ENCODE measurements at regions not wholly inside any gene's neighbourhood (a gene's known extent, or its start where the extent isn't known, plus 50 kb on each side); places are given as distances from the start of the nearest gene placed in this dataset.
"Not testable (repeated sequence)": the region's sequence is repeated elsewhere in the genome, so short reads cannot be mapped to it uniquely, and the experiment has no call there.

DNA sequence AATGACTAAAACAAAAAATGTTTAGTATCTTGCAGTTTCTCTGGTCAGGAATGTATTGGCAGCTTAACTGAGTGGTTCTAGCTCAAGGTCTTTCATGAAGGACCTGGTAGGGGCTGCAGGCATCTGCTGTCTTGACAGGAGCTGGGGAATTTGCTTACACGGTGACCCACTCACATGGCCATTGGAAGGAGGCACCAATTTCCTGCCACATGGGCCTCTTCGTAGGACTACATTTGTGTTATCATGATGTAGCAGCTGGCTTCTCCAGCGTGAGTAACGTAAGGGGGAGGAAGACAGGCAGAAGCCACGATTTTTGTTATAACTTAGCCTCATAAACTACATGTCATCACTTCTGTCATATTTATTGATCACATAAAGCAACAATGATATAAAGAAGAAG is 376.3 kb downstream of the AMY1C start:
- no peaks in the 10 kb centered on the region for H3K9me3 ChIP-seq (ENCODE audit: control extremely low read depth in 1 of 3, control insufficient read depth in 2 of 3, insufficient read depth in 1 of 3, low read length in 2 of 3)
- H3K27ac ChIP-seq (ENCODE audit: low read length in 2 of 2): no peak overlapping the region
- H3K9me3 Mint-ChIP-seq (ENCODE audit: insufficient read depth): no peaks in the 10 kb centered on the region
- H3K36me3 ChIP-seq (replicated peaks in 1 of 2; ENCODE audit: control extremely low read depth in 1 of 2, control insufficient read depth in 1 of 2, extremely low read depth in 1 of 2, insufficient read depth in 2 of 2, low read length in 1 of 2): no peaks in the 10 kb centered on the region
- ChIA-PET CTCF (no interaction called here), POLR2A (no interaction called here)
- intact Hi-C loops (cut with micrococcal nuclease): no loop called here
- no peaks in the 10 kb centered on the region for H3K27me3 ChIP-seq (replicated peaks in 1 of 4; ENCODE audit: control extremely low read depth in 1 of 4, control insufficient read depth in 3 of 4, insufficient read depth in 4 of 4, low read length in 3 of 4)
- ATAC-seq (ENCODE audit: low read depth) (no peak), DNase-seq (no peak)
- H3K27me3 Mint-ChIP-seq: no peaks in the 10 kb centered on the region
- no peak overlapping the region for H3K4me3 ChIP-seq (ENCODE audit: control extremely low read depth in 1 of 5, extremely low read depth in 1 of 5, insufficient read depth in 1 of 5, low read depth in 2 of 5, low read length in 4 of 5)
- H3K79me2 ChIP-seq (ENCODE audit: control insufficient read depth, insufficient read depth, low read length): no peaks in the 10 kb centered on the region
- H3K4me1 Mint-ChIP-seq: no peaks in the 10 kb centered on the region
- H3K4me2 ChIP-seq (replicated peaks; ENCODE audit: low read depth, low read length, poor library complexity, severe bottlenecking): no peak overlapping the region
- H3K9ac ChIP-seq (ENCODE audit: low read length): no peak overlapping the region
- H3K4me3 Mint-ChIP-seq: no peak overlapping the region
- H3K27ac Mint-ChIP-seq: no peak overlapping the region
- H2AFZ ChIP-seq (ENCODE audit: insufficient read depth, low read depth, low read length, poor library complexity, severe bottlenecking): no peak overlapping the region
- H4K20me1 ChIP-seq (ENCODE audit: control insufficient read depth, insufficient read depth, low read length, poor library complexity, severe bottlenecking): no peaks in the 10 kb centered on the region
- TF ChIP-seq EZH2 (IDR thresholded peaks at IDR 0.05; ENCODE audit: borderline replicate concordance, insufficient read depth, low read depth, low read length, poor library complexity, severe bottlenecking): no peak
- TF ChIP-seq, protein P1, sequence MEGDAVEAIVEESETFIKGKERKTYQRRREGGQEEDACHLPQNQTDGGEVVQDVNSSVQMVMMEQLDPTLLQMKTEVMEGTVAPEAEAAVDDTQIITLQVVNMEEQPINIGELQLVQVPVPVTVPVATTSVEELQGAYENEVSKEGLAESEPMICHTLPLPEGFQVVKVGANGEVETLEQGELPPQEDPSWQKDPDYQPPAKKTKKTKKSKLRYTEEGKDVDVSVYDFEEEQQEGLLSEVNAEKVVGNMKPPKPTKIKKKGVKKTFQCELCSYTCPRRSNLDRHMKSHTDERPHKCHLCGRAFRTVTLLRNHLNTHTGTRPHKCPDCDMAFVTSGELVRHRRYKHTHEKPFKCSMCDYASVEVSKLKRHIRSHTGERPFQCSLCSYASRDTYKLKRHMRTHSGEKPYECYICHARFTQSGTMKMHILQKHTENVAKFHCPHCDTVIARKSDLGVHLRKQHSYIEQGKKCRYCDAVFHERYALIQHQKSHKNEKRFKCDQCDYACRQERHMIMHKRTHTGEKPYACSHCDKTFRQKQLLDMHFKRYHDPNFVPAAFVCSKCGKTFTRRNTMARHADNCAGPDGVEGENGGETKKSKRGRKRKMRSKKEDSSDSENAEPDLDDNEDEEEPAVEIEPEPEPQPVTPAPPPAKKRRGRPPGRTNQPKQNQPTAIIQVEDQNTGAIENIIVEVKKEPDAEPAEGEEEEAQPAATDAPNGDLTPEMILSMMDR (IDR thresholded peaks at IDR 0.05): no peak
- 8% methylated on average over 2 of the region's 5 CpGs for WGBS (ENCODE audit: insufficient coverage)
- no peaks in the 10 kb centered on the region for H3K4me1 ChIP-seq (ENCODE audit: control insufficient read depth in 2 of 2, insufficient read depth in 2 of 2, low read length in 2 of 2)

DNA sequence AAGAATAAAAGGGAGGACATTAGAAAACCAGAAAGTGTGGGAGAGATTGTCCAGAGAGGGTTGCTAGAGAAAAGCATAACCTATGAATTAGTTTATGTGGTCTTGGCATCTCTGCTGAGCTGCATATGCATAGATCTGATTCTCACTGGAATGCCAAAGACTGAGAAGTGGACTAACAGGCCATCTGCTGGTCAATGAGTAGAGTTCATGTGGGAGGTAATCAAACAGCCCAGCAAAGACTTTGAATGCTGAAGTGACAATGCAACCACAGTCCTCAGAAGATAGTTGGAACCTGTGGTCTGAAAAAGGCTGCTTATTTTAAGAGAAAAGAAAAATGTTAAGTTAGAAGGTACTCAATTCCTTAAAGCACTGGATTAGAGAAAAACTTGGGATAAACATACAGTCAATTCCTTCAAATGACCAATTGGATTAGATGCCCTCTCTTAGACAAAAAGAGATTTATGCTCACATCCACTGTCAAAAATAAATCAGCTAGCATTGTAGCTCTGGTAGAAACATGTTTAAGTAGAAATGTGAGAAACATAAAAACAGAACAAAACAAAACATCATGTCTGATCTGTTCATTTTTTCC is 382.8 kb downstream of the AMY1C start:
- Histone ChIP-seq H3K27me3 (replicated peaks in 1 of 4; ENCODE audit: control extremely low read depth in 1 of 4, control insufficient read depth in 3 of 4, insufficient read depth in 4 of 4, low read length in 3 of 4) (no peaks in the 10 kb centered on the region), H3K9ac (ENCODE audit: low read length) (no peak overlapping the region), H3K27ac (ENCODE audit: low read length in 2 of 2) (no peak overlapping the region), H3K4me3 (ENCODE audit: control extremely low read depth in 1 of 5, extremely low read depth in 1 of 5, insufficient read depth in 1 of 5, low read depth in 2 of 5, low read length in 4 of 5) (no peak overlapping the region), H3K4me2 (replicated peaks; ENCODE audit: low read depth, low read length, poor library complexity, severe bottlenecking) (no peak overlapping the region), H3K36me3 (replicated peaks in 1 of 2; ENCODE audit: control extremely low read depth in 1 of 2, control insufficient read depth in 1 of 2, extremely low read depth in 1 of 2, insufficient read depth in 2 of 2, low read length in 1 of 2) (no peaks in the 10 kb centered on the region), H3K9me3 (ENCODE audit: control extremely low read depth in 1 of 3, control insufficient read depth in 2 of 3, insufficient read depth in 1 of 3, low read length in 2 of 3) (no peaks in the 10 kb centered on the region), H3K79me2 (ENCODE audit: control insufficient read depth, insufficient read depth, low read length) (no peaks in the 10 kb centered on the region), H4K20me1 (ENCODE audit: control insufficient read depth, insufficient read depth, low read length, poor library complexity, severe bottlenecking) (no peaks in the 10 kb centered on the region), H2AFZ (ENCODE audit: insufficient read depth, low read depth, low read length, poor library complexity, severe bottlenecking) (no peak overlapping the region), H3K4me1 (ENCODE audit: control insufficient read depth in 2 of 2, insufficient read depth in 2 of 2, low read length in 2 of 2) (no peaks in the 10 kb centered on the region)
- Mint-ChIP-seq H3K27me3 (no peaks in the 10 kb centered on the region), H3K27ac (no peak overlapping the region), H3K9me3 (ENCODE audit: insufficient read depth) (peaks cover 2% of the 10 kb centered on the region), H3K4me1 (no peaks in the 10 kb centered on the region), H3K4me3 (no peak overlapping the region)
- intact Hi-C loops (cut with micrococcal nuclease): no loop called here
- no peak for TF ChIP-seq EZH2 (IDR thresholded peaks at IDR 0.05; ENCODE audit: borderline replicate concordance, insufficient read depth, low read depth, low read length, poor library complexity, severe bottlenecking)
- TF ChIP-seq, protein P1 (IDR thresholded peaks at IDR 0.05): no peak
- ChIA-PET CTCF (interaction anchor here (0.7 kb wide), 1 partner anchor 184 kb away, joined by 3 read pairs; no protein-coding TSS in a partner anchor), POLR2A (no interaction called here)
- ATAC-seq (ENCODE audit: low read depth) (no peak), DNase-seq (peak; percentile 10)

DNA sequence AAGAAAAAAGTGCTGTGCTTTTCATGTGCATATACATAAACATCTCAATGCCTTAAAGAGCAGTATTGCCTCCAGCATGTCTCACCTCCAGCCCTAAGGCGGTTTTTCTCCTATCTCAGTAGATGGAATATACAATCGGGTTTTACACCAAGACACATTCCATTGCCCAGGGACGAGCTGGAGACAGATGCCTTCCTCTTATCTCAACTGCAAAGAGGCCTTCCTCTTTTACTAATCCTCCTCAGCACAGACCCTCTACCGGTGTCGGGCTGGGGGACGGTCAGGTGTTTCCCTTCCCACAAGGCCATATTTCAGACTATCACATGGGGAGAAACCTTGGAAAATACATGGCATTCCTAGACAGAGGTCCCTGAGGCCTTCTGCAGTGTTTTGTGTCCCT is 385.3 kb downstream of the AMY1C start:
- H4K20me1 ChIP-seq (ENCODE audit: control insufficient read depth, insufficient read depth, low read length, poor library complexity, severe bottlenecking); ATAC-seq (ENCODE audit: low read depth); H3K4me1 ChIP-seq (ENCODE audit: control insufficient read depth in 2 of 2, insufficient read depth in 2 of 2, low read length in 2 of 2); H2AFZ ChIP-seq (ENCODE audit: insufficient read depth, low read depth, low read length, poor library complexity, severe bottlenecking); CTCF ChIA-PET; H3K27ac Mint-ChIP-seq; H3K27ac ChIP-seq (ENCODE audit: low read length in 2 of 2); H3K4me3 ChIP-seq (ENCODE audit: control extremely low read depth in 1 of 5, extremely low read depth in 1 of 5, insufficient read depth in 1 of 5, low read depth in 2 of 5, low read length in 4 of 5); H3K36me3 ChIP-seq (replicated peaks in 1 of 2; ENCODE audit: control extremely low read depth in 1 of 2, control insufficient read depth in 1 of 2, extremely low read depth in 1 of 2, insufficient read depth in 2 of 2, low read length in 1 of 2); H3K4me3 Mint-ChIP-seq; H3K27me3 ChIP-seq (replicated peaks in 1 of 4; ENCODE audit: control extremely low read depth in 1 of 4, control insufficient read depth in 3 of 4, insufficient read depth in 4 of 4, low read length in 3 of 4); H3K79me2 ChIP-seq (ENCODE audit: control insufficient read depth, insufficient read depth, low read length); H3K9me3 Mint-ChIP-seq (ENCODE audit: insufficient read depth); DNase-seq; POLR2A ChIA-PET; intact Hi-C loops (cut with micrococcal nuclease); H3K9me3 ChIP-seq (ENCODE audit: control extremely low read depth in 1 of 3, control insufficient read depth in 2 of 3, insufficient read depth in 1 of 3, low read length in 2 of 3); H3K9ac ChIP-seq (ENCODE audit: low read length); H3K4me1 Mint-ChIP-seq; H3K4me2 ChIP-seq (replicated peaks; ENCODE audit: low read depth, low read length, poor library complexity, severe bottlenecking); H3K27me3 Mint-ChIP-seq: not testable (repeated sequence)
- 63% methylated on average over 4 of the region's 6 CpGs for WGBS (ENCODE audit: insufficient coverage)
